GM12892 (cell line): ENCODE measurements at regions not wholly inside any gene's neighbourhood (a gene's known extent, or its start where the extent isn't known, plus 50 kb on each side); places are given as distances from the start of the nearest gene placed in this dataset.

Experiments used
- POLR2A ChIP-seq: IDR thresholded peaks from 2 replicates; pipeline ENCODE4 v1.6.1; 2011; ENCODE audit warnings: low read depth, low read length, control low read depth
- POLR2AphosphoS5 ChIP-seq: IDR thresholded peaks from 2 replicates; pipeline ENCODE4 v1.6.1; 2011; ENCODE audit warnings: low read depth, low read length, control low read depth
- TAF1 ChIP-seq: IDR thresholded peaks from 2 replicates; pipeline ENCODE4 v1.6.1; 2011; ENCODE audit warnings: low read depth, mild to moderate bottlenecking, control low read depth, low read length, borderline replicate concordance

- TF ChIP-seq POLR2A (no peak), POLR2AphosphoS5 (no peak), TAF1 (no peak)
Measured at GRCh38 chr10:53432035-53432434, 659.5 kb upstream of the MBL2 start.
